HL-60 (cell line): ENCODE measurements at regions not wholly inside any gene's neighbourhood (a gene's known extent, or its start where the extent isn't known, plus 50 kb on each side); places are given as distances from the start of the nearest gene placed in this dataset.

Source experiments
- DNase-seq, 2 experiments: peaks; one replicate each; pipeline ENCODE4 v3.0.0-alpha.2; 2010 to 2020; ENCODE audit warnings: low read depth in 1 of 2, low spot score in 1 of 2
- H3K27ac ChIP-seq: fragments of 250-450 bp; sonication (Bioruptor Pico); replicated peaks from 2 replicates; pipeline ENCODE4 v1.5.1; 2020; ENCODE audit warnings: mild to moderate bottlenecking, moderate library complexity
- H3K27me3 ChIP-seq: fragments of 250-450 bp; sonication (Bioruptor Pico); 2 replicates; pipeline ENCODE4 v1.5.1; 2021; ENCODE audit warnings: mild to moderate bottlenecking, moderate library complexity; ENCODE audit not compliant: insufficient read depth, poor library complexity, severe bottlenecking
- H3K4me3 ChIP-seq: replicated peaks from 2 replicates; pipeline ENCODE4 v1.5.1; 2011; ENCODE audit warnings: mild to moderate bottlenecking, control low read depth, low read length; ENCODE audit not compliant: insufficient read depth
- GABPA ChIP-seq: IDR thresholded peaks from 2 replicates; pipeline ENCODE4 v1.6.1; 2012; ENCODE audit warnings: low read depth
- POLR2AphosphoS5 ChIP-seq: IDR thresholded peaks from 2 replicates; pipeline ENCODE4 v1.6.1; 2012; ENCODE audit warnings: low read depth
- SPI1 ChIP-seq: IDR thresholded peaks from 2 replicates; pipeline ENCODE4 v1.6.1; 2012; ENCODE audit warnings: low read depth, mild to moderate bottlenecking, borderline replicate concordance
- TF ChIP-seq, protein P1 (sequence below): IDR thresholded peaks from 2 replicates; pipeline ENCODE4 v1.6.1; 2012; ENCODE audit warnings: low read depth; ENCODE audit not compliant: insufficient replicate concordance
- TF ChIP-seq, protein P2 (sequence below): IDR thresholded peaks from one replicate; pipeline ENCODE4 v1.5.1; 2011; ENCODE audit warnings: low read length, control low read depth, inconsistent platforms; ENCODE audit not compliant: insufficient read depth

DNA sequence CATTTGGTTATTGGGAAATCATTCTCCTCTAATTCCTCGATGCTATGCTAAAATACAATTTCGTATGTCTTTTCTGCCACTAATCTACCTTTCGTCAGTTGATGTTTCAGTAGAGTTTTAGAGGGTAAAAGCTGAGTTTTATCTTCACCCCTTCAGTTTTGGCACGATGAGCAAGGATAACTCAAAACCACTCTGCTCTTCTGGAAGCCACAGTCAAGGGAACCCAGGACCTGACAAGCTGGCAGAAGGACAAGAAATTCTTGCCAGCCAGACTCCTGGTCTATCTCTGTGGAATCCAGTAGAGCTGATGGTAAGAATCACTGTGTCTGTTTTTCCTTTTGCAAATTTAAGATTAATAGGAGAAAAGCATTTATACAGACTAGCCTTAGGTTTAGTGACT lies 414.4 kb upstream of the LRRC3B start:
- Histone ChIP-seq H3K4me3 (no peak overlapping the region), H3K27me3 (no peaks in the 10 kb centered on the region), H3K27ac (no peak overlapping the region)
- TF ChIP-seq, protein P1, sequence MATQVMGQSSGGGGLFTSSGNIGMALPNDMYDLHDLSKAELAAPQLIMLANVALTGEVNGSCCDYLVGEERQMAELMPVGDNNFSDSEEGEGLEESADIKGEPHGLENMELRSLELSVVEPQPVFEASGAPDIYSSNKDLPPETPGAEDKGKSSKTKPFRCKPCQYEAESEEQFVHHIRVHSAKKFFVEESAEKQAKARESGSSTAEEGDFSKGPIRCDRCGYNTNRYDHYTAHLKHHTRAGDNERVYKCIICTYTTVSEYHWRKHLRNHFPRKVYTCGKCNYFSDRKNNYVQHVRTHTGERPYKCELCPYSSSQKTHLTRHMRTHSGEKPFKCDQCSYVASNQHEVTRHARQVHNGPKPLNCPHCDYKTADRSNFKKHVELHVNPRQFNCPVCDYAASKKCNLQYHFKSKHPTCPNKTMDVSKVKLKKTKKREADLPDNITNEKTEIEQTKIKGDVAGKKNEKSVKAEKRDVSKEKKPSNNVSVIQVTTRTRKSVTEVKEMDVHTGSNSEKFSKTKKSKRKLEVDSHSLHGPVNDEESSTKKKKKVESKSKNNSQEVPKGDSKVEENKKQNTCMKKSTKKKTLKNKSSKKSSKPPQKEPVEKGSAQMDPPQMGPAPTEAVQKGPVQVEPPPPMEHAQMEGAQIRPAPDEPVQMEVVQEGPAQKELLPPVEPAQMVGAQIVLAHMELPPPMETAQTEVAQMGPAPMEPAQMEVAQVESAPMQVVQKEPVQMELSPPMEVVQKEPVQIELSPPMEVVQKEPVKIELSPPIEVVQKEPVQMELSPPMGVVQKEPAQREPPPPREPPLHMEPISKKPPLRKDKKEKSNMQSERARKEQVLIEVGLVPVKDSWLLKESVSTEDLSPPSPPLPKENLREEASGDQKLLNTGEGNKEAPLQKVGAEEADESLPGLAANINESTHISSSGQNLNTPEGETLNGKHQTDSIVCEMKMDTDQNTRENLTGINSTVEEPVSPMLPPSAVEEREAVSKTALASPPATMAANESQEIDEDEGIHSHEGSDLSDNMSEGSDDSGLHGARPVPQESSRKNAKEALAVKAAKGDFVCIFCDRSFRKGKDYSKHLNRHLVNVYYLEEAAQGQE: no peak
- TF ChIP-seq, protein P2, sequence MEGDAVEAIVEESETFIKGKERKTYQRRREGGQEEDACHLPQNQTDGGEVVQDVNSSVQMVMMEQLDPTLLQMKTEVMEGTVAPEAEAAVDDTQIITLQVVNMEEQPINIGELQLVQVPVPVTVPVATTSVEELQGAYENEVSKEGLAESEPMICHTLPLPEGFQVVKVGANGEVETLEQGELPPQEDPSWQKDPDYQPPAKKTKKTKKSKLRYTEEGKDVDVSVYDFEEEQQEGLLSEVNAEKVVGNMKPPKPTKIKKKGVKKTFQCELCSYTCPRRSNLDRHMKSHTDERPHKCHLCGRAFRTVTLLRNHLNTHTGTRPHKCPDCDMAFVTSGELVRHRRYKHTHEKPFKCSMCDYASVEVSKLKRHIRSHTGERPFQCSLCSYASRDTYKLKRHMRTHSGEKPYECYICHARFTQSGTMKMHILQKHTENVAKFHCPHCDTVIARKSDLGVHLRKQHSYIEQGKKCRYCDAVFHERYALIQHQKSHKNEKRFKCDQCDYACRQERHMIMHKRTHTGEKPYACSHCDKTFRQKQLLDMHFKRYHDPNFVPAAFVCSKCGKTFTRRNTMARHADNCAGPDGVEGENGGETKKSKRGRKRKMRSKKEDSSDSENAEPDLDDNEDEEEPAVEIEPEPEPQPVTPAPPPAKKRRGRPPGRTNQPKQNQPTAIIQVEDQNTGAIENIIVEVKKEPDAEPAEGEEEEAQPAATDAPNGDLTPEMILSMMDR: no peak
- TF ChIP-seq POLR2AphosphoS5 (no peak), GABPA (no peak), SPI1 (no peak)
- no peak for DNase-seq

DNA sequence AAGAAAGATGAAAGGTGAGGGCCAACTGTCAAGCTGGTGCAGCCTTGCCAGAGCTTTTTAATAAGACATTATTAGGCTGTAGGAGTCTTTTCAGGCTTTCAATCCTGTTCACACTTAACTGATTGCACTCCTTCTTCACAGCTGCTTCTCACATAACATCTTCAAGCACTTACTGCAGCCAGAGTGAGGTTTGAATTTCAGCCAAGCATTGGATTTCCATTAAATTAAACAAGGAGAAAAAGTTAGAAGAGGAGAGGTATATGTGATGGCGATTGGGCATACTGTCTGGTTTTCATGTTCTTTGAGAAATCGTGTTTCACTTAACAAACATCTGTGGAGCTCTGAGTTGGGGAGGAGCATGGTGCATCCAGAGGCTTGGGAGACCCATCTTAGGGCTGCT lies 392.8 kb upstream of the LRRC3B start:
- Histone ChIP-seq H3K4me3 (no peak overlapping the region), H3K27ac (no peak overlapping the region), H3K27me3 (no peaks in the 10 kb centered on the region)
- no peak for DNase-seq
- TF ChIP-seq SPI1: no peak
- no peak for TF ChIP-seq GABPA
- no peak for TF ChIP-seq POLR2AphosphoS5

DNA sequence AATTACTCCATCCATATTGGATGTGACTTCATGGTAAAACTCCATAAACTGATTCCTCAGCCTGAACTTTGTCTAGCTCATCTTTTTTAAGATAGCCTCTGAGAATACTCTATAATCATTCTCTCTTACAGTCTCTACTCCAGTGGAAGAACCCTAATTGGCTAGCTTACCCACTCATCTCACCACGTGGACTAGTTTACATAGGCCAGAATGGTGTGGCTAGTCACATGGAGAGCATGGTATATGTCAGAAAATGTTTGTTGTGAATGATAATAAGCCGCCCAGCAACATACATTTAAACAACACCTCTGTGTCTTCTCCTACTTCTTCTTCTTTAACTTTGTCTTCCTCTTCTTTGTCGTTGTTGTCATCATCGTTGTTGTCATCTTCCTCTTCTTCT lies 389.2 kb upstream of the LRRC3B start:
- TF ChIP-seq, protein P2: no peak
- TF ChIP-seq, protein P1: no peak
- TF ChIP-seq POLR2AphosphoS5 (no peak), GABPA (no peak), SPI1 (no peak)
- DNase-seq: no peak
- Histone ChIP-seq H3K27ac (no peak overlapping the region), H3K27me3 (no peaks in the 10 kb centered on the region), H3K4me3 (no peak overlapping the region)

DNA sequence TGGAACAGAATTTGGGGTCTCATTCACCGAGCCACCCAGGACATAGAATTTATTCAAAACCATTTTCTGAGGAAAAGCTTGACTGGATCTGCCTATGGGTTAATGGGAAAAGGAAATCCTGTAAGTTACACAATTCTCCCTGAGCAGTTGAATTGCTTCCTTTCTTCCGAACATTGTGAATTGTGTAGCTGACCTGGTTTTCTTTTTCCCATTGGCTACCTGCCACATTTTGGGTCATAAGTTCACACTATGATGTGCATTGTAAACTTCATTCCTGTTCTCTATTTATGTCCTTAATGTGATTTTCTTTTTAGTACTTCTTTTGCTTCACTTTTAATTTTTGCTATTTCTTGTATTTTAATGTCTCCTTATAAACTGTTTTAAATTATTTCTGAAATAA lies 386.0 kb upstream of the LRRC3B start:
- Histone ChIP-seq H3K27me3 (no peaks in the 10 kb centered on the region), H3K4me3 (no peak overlapping the region), H3K27ac (no peak overlapping the region)
- DNase-seq: no peak
- TF ChIP-seq, protein P1: no peak
- no peak for TF ChIP-seq SPI1
- no peak for TF ChIP-seq GABPA
- TF ChIP-seq, protein P2: no peak
- TF ChIP-seq POLR2AphosphoS5: no peak
